ENCODE measurements at regions not wholly inside any gene's neighbourhood (a gene's known extent, or its start where the extent isn't known, plus 50 kb on each side); places are given as distances from the start of the nearest gene placed in this dataset.

- Histone ChIP-seq H3K79me2 (ENCODE audit: insufficient read depth, low read length) (no peaks in the 10 kb centered on the region), H3K36me3 (ENCODE audit: control insufficient read depth in 1 of 2, insufficient read depth in 2 of 2, low read length in 2 of 2) (no peaks in the 10 kb centered on the region), H3K4me1 (ENCODE audit: control insufficient read depth in 1 of 2, insufficient read depth in 2 of 2, low read length in 2 of 2) (no peaks in the 10 kb centered on the region), H3K9ac (ENCODE audit: low read length) (no peak overlapping the region), H3K9me3 (ENCODE audit: control insufficient read depth in 1 of 2, insufficient read depth in 1 of 2, low read depth in 1 of 2, low read length in 2 of 2) (no peaks in the 10 kb centered on the region), H4K20me1 (ENCODE audit: insufficient read depth) (no peaks in the 10 kb centered on the region), H3K9me2 (ENCODE audit: insufficient read depth) (no peaks in the 10 kb centered on the region), H3K4me3 (replicated peaks in 1 of 2; ENCODE audit: low read depth in 1 of 2, low read length in 2 of 2) (no peak overlapping the region), H3K4me2 (ENCODE audit: low read length) (0 out of 2 replicates have a peak overlapping the region, but pooled peaks have one; percentile 16), H2AFZ (ENCODE audit: low read depth, low read length, poor library complexity, severe bottlenecking) (no peak overlapping the region), H3K27ac (ENCODE audit: low read depth, low read length) (no peak overlapping the region), H3K27me3 (ENCODE audit: insufficient read depth, low read length) (no peaks in the 10 kb centered on the region)
- intact Hi-C loops (cut with micrococcal nuclease): loop anchor here (2.0 kb wide), 2 partner anchors 77 to 303 kb away; no protein-coding TSS in a partner anchor
- ChIA-PET RAD21 (ENCODE audit: low non-redundant PET in 1 of 2, low total read pairs in 2 of 2, uncharacterized antibody in 2 of 2, unreplicated experiment in 2 of 2) (interaction anchor here in 1 of 2 experiments (0.6 to 0.7 kb wide), 3 partner anchors 78 to 591 kb away, joined by 3 read pairs; no protein-coding TSS in a partner anchor), CTCF (interaction anchor here (0.8 to 1.6 kb wide), 9 partner anchors 9 to 608 kb away, joined by 3 to 15 read pairs (median 4); no protein-coding TSS in a partner anchor), POLR2A (no interaction called here)
- DNase-seq (ENCODE audit: low read depth, low spot score) (peak; percentile 54), ATAC-seq (peak; percentile 98)
- peak; percentile 68 to 94 (median 93); a peak in 5 of 6 replicates for TF ChIP-seq CTCF (IDR thresholded peaks at IDR 0.05 in 2 of 3, conservative IDR thresholded peaks at IDR 0.05 in 1 of 3; ENCODE audit: borderline replicate concordance in 1 of 3, insufficient read depth in 1 of 3, low read depth in 2 of 3, low read length in 2 of 3)
- TF ChIP-seq EZH2 (IDR thresholded peaks at IDR 0.05): no peak
- peak; percentile 26; the same call in 1 of the 2 replicates for TF ChIP-seq MAX (IDR thresholded peaks at IDR 0.05)
- peak; percentile 66 for TF ChIP-seq RAD21 (IDR thresholded peaks at IDR 0.05; ENCODE audit: low read depth)
- peak; percentile 15; the same call in 1 of the 2 replicates for TF ChIP-seq CBX3 (IDR thresholded peaks at IDR 0.05; ENCODE audit: low read depth)
- TF ChIP-seq SP1 (IDR thresholded peaks at IDR 0.05; ENCODE audit: low read depth): no peak
- TF ChIP-seq CEBPB (IDR thresholded peaks at IDR 0.05; ENCODE audit: low read depth): no peak
- no peak for TF ChIP-seq ELF1 (IDR thresholded peaks at IDR 0.05; ENCODE audit: borderline replicate concordance, low read depth)
- BruUV-seq (replicated peaks): TSS peak; percentile 12
These were observed 117.2 kb downstream of the GRIN2B start for GRCh38 chr12:13864081-13864673.

Measured in HCT116 (cell line).